Stomach (tissue), 8 donors: ENCODE measurements at regions not wholly inside any gene's neighbourhood (a gene's known extent, or its start where the extent isn't known, plus 50 kb on each side); places are given as distances from the start of the nearest gene placed in this dataset.
A peak's percentile ranks its signal among the peaks of the same experiment; 100 is the strongest.

Experiments
- DNase-seq, 2 donors: peaks; one replicate each; pipeline versions ENCODE4 v3.0.0 to v3.0.0-alpha.2; 2013 to 2019
- H3K27ac ChIP-seq, 5 donors: fragments of 200-600 bp in 4 of 5; sonication (generic) in 4 of 5; one replicate each; pipeline ENCODE4 v1.5.1; 2013 to 2019; ENCODE audit warnings: mild to moderate bottlenecking in 1 of 5, moderate library complexity in 1 of 5
- H3K27me3 ChIP-seq, 3 donors: fragments of 200-600 bp; sonication (generic); one replicate each; pipeline ENCODE4 v1.5.1; 2017 to 2019; ENCODE audit warnings: mixed run types in 1 of 3
- H3K36me3 ChIP-seq, 4 donors: fragments of 200-600 bp; sonication (generic); 1 replicate in 3 of 4; 2 replicates in 1 of 4; pipeline ENCODE4 v1.5.1; 2016 to 2019
- H3K4me1 ChIP-seq, 4 donors: fragments of 200-600 bp; sonication (generic); one replicate each; pipeline ENCODE4 v1.5.1; 2016 to 2019
- H3K4me3 ChIP-seq, 4 donors: fragments of 200-600 bp; sonication (generic) in 3 of 4; one replicate each; pipeline ENCODE4 v1.5.1; 2016 to 2019; ENCODE audit warnings: mild to moderate bottlenecking in 1 of 4
- H3K9me3 ChIP-seq, 4 donors: fragments of 200-600 bp; sonication (generic); one replicate each; pipeline ENCODE4 v1.5.1; 2016 to 2019
- EP300 ChIP-seq: sonication (generic); formaldehyde crosslinking; IDR thresholded peaks from one replicate; pipeline ENCODE4 v1.6.1; 2017; ENCODE audit warnings: antibody characterized with exemption
- POLR2A ChIP-seq, 4 donors: fragments of 450-650 bp; IDR thresholded peaks; one replicate each; pipeline ENCODE4 v1.6.1; 2016; ENCODE audit warnings: antibody characterized with exemption in 4 of 4, control low read depth in 2 of 4, mild to moderate bottlenecking in 1 of 4, moderate library complexity in 1 of 4
- POLR2AphosphoS5 ChIP-seq, 3 donors: sonication (generic); formaldehyde crosslinking; IDR thresholded peaks; one replicate each; pipeline ENCODE4 v1.6.1; 2016; ENCODE audit warnings: antibody characterized with exemption in 3 of 3
- WGBS, 5 donors: extraction: QIAGEN DNeasy Blood & Tissue Kit in 3 of 5; methylation state at CpG; one replicate each; pipeline versions ENCODE4 v1.1.5 to v1.1.7; 2013 to 2018; 5-methylcytosine and 5-hydroxymethylcytosine counted together
- intact Hi-C: fragments of 100-400 bp; cut with DNase I; formaldehyde crosslinking; loops from one replicate; pipeline ENCODE4 v1.15.1; 2023; ENCODE audit warnings: low total_unique reads
- TF ChIP-seq, protein P1 (sequence below), 7 experiments: fragments of 450-650 bp in 4 of 7; fragments of 200-600 bp in 3 of 7; sonication (generic) in 3 of 7; IDR thresholded peaks; one replicate each; pipeline ENCODE4 v1.5.1; 2016 to 2019; ENCODE audit warnings: antibody characterized with exemption in 7 of 7, control low read depth in 2 of 7, mild to moderate bottlenecking in 1 of 7
- donor health status: healthy with polysubstance abuse.
- donor health status: Bipolar disorder and iron deficiency.
- donor health status: healthy.

DNA sequence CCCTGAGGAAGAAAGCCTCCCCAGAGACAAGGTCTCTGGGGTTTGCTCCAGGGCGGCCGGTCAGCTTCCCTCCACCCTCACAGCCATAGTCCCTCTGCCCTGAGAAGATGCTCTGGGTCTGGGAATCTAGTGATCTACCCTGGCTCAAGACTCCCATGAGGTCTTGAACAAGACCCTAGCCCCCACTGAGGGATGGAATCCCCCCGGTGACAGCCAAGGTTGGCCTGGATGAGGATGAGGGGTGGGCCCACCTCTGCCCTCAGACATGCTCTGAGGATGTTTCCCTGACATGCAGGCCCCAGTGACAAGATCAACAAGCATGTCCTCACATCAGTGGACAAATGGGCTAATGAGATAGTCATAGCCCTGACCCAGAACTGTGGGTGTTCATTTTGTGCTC is 138.6 kb downstream of the C5orf15 start:
- Histone ChIP-seq H3K4me3 (no peak overlapping the region), H3K27me3 (no peaks in the 10 kb centered on the region), H3K4me1 (no peaks in the 10 kb centered on the region), H3K9me3 (no peaks in the 10 kb centered on the region), H3K27ac (no peak overlapping the region), H3K36me3 (no peaks in the 10 kb centered on the region)
- 87 to 94% (median 88%) methylated on average over 2 to 3 of the region's 3 CpGs for WGBS, 5 donors
- intact Hi-C loops, result no loop called here
- no peak for DNase-seq
- TF ChIP-seq POLR2A (IDR thresholded peaks at IDR 0.05) (no peak), EP300 (no peak), POLR2AphosphoS5 (IDR thresholded peaks at IDR 0.05) (no peak)
- TF ChIP-seq, protein P1, sequence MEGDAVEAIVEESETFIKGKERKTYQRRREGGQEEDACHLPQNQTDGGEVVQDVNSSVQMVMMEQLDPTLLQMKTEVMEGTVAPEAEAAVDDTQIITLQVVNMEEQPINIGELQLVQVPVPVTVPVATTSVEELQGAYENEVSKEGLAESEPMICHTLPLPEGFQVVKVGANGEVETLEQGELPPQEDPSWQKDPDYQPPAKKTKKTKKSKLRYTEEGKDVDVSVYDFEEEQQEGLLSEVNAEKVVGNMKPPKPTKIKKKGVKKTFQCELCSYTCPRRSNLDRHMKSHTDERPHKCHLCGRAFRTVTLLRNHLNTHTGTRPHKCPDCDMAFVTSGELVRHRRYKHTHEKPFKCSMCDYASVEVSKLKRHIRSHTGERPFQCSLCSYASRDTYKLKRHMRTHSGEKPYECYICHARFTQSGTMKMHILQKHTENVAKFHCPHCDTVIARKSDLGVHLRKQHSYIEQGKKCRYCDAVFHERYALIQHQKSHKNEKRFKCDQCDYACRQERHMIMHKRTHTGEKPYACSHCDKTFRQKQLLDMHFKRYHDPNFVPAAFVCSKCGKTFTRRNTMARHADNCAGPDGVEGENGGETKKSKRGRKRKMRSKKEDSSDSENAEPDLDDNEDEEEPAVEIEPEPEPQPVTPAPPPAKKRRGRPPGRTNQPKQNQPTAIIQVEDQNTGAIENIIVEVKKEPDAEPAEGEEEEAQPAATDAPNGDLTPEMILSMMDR (IDR thresholded peaks at IDR 0.05), result no peak

DNA sequence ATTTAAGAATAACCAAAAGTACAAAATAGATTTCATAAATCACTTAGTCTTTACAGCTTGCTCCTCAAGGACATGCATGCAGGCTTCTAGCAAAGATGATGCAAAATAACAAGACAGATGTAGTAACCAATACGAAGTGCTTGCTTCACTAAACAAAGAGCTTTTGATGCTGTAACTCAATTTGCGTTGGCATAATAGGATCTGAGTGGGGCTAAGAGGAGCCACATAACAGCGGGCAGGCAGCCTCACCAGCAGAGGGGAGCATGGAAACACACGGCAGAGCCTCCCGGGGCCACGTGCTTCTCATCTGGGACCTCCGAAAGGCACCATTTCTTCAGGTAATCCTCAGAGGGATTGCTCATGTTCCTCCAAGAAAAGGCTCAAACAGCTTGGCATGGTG is 139.7 kb downstream of the C5orf15 start:
- TF ChIP-seq POLR2AphosphoS5 (IDR thresholded peaks at IDR 0.05) (no peak), EP300 (no peak), POLR2A (IDR thresholded peaks at IDR 0.05) (no peak)
- TF ChIP-seq, protein P1 (IDR thresholded peaks at IDR 0.05), result no peak
- DNase-seq, result peak in 1 of 2 donors; percentile 36
- Histone ChIP-seq H3K9me3 (no peaks in the 10 kb centered on the region), H3K27ac (no peak overlapping the region), H3K36me3 (no peaks in the 10 kb centered on the region), H3K4me3 (no peak overlapping the region), H3K4me1 (no peaks in the 10 kb centered on the region), H3K27me3 (no peaks in the 10 kb centered on the region)
- 85 to 90% (median 88%) methylated on average over 7 of the region's 7 CpGs for WGBS, 5 donors
- intact Hi-C loops, result no loop called here

DNA sequence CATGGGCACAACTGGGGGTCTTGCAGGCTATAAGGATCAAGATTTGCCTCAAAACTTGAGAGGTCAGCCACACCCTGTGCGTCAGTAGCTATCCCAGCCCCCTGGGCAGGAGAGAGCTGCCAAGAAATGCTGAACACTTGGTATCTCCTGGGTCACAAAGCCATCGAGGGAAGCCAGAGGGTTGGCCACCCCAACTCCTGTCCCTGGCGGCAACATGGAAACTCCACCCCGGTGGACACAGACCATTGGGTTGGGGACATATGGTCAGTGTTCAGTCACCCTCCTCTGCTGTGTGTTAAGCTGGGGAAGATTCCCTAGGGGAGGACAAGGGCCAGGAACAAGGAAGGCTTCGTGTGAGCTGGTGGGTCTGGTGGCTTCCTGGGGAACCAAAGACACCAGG is 140.6 kb downstream of the C5orf15 start:
- 77 to 93% (median 80%) methylated on average over 3 to 5 of the region's 5 CpGs for whole genome bisulfite sequencing, 5 donors
- DNase-seq, result no peak
- TF ChIP-seq EP300, result no peak
- intact Hi-C loops, result no loop called here
- Histone ChIP-seq H3K4me1 (no peaks in the 10 kb centered on the region), H3K27me3 (no peaks in the 10 kb centered on the region), H3K9me3 (no peaks in the 10 kb centered on the region), H3K4me3 (no peak overlapping the region), H3K27ac (no peak overlapping the region), H3K36me3 (no peaks in the 10 kb centered on the region)

DNA sequence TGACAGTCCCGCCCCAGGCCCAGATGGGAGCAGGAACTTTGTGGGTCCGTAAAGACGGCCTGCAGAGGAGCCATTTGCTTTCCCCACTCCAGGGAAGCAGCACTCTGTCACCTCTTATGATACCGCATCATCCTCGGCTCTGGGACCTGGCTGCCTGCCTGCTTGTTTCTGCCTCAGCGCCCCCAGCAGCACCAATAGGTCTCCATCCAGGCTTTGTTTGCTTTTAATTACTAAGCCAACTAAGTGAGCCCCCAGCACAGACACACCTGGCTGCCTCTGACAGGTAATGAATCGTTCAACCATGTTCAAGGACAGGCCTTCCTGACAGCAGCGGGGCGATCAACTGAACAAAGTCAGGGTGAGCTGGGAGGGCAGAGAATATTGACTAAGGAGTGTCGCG is 141.4 kb downstream of the C5orf15 start:
- Histone ChIP-seq H3K9me3 (no peaks in the 10 kb centered on the region), H3K36me3 (no peaks in the 10 kb centered on the region), H3K4me1 (no peaks in the 10 kb centered on the region), H3K4me3 (no peak overlapping the region), H3K27ac (no peak overlapping the region), H3K27me3 (no peaks in the 10 kb centered on the region)
- intact Hi-C loops, result no loop called here
- DNase-seq, result peak in 1 of 2 donors; percentile 71
- WGBS, 5 donors, result 70 to 85% (median 76%) methylated on average over 10 to 11 of the region's 11 CpGs
- TF ChIP-seq POLR2A (IDR thresholded peaks at IDR 0.05) (no peak), EP300 (no peak), POLR2AphosphoS5 (IDR thresholded peaks at IDR 0.05) (no peak)
- TF ChIP-seq, protein P1 (IDR thresholded peaks at IDR 0.05), result no peak

DNA sequence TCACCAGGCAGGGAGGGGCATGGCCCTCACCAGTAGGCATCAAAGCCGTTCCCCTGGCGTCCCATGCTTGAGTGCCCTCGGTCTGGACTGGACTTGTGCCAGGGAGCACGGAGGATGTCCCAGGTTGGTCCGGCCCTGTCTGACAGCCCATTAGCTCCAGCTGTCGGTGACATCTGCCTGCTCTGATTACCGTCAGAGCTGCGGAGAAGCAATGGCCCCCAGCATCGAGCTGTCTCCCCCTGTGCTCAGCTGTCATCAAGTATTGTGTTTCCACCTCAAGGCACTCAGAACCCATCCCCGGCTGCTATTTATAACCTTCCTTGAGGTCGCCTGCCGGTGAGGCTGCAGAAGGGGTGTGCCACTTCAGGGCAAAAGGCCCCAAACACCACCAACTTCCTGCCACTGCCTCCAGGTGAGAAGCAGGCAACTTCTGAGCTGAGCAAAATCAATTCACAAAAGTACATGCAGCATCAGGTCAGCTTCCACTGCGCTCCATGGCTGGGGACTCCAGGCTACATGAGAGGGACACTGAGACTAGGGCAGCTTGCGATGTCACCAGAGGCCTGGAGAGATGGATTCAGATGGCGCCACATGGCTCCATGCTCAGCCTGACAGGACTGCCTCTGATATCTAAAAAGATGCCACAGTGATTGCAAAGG is 142.7 kb downstream of the C5orf15 start:
- H3K4me1 ChIP-seq, result peaks cover 0 to 11% (median 5%) of the 10 kb centered on the region in 4 donors
- H3K27me3 ChIP-seq, result no peaks in the 10 kb centered on the region
- H3K36me3 ChIP-seq, result no peaks in the 10 kb centered on the region
- no peak for TF ChIP-seq POLR2A (IDR thresholded peaks at IDR 0.05)
- TF ChIP-seq POLR2AphosphoS5 (IDR thresholded peaks at IDR 0.05), result no peak
- TF ChIP-seq EP300, result no peak
- peak in 1 of 2 donors; percentile 59 for DNase-seq
- no peak overlapping the region for H3K27ac ChIP-seq
- intact Hi-C loops, result no loop called here
- no peaks in the 10 kb centered on the region for H3K9me3 ChIP-seq
- WGBS, 5 donors, result 78 to 85% (median 82%) methylated on average over 14 to 15 of the region's 15 CpGs
- no peak overlapping the region for H3K4me3 ChIP-seq
